ENCODE measurements at regions not wholly inside any gene's neighbourhood (a gene's known extent, or its start where the extent isn't known, plus 50 kb on each side); places are given as distances from the start of the nearest gene placed in this dataset.

- no peak for FAIRE-seq
- DNase-seq (ENCODE audit: insufficient read length, low spot score): no peak
These were observed 103.3 kb upstream of the CIBAR2 start for GRCh38 chr16:85215478-85216118.

GRCh38 chr16:85216522-85217375 is 104.5 kb upstream of the CIBAR2 start:
- FAIRE-seq: no peak
- no peak for TF ChIP-seq PAX5 (IDR thresholded peaks at IDR 0.05; ENCODE audit: insufficient read depth, low read length, severe bottlenecking)
- no peak for TF ChIP-seq POU2F2 (IDR thresholded peaks at IDR 0.05; ENCODE audit: low read depth, low read length)
- TF ChIP-seq SPI1 (IDR thresholded peaks at IDR 0.05; ENCODE audit: low read depth, low read length): no peak
- no peak for TF ChIP-seq TAF1 (IDR thresholded peaks at IDR 0.05; ENCODE audit: low read depth, low read length)
- DNase-seq (ENCODE audit: insufficient read length, low spot score): no peak

More at GRCh38 chr16:85215478-85216118, 103.3 kb upstream of the CIBAR2 start:
- TF ChIP-seq POU2F2 (IDR thresholded peaks at IDR 0.05; ENCODE audit: low read depth, low read length) (no peak), SPI1 (IDR thresholded peaks at IDR 0.05; ENCODE audit: low read depth, low read length) (no peak), TAF1 (IDR thresholded peaks at IDR 0.05; ENCODE audit: low read depth, low read length) (no peak), POLR2A (IDR thresholded peaks at IDR 0.05; ENCODE audit: low read depth, low read length) (no peak), PAX5 (IDR thresholded peaks at IDR 0.05; ENCODE audit: insufficient read depth, low read length, severe bottlenecking) (no peak), POLR2AphosphoS5 (IDR thresholded peaks at IDR 0.05; ENCODE audit: low read depth, low read length) (no peak)

- DNase-seq (ENCODE audit: insufficient read length, low spot score) (no peak), FAIRE-seq (no peak)
- TF ChIP-seq SPI1 (IDR thresholded peaks at IDR 0.05; ENCODE audit: low read depth, low read length): no peak
- no peak for TF ChIP-seq TAF1 (IDR thresholded peaks at IDR 0.05; ENCODE audit: low read depth, low read length)
- TF ChIP-seq POLR2AphosphoS5 (IDR thresholded peaks at IDR 0.05; ENCODE audit: low read depth, low read length): no peak
- no peak for TF ChIP-seq POLR2A (IDR thresholded peaks at IDR 0.05; ENCODE audit: low read depth, low read length)
- TF ChIP-seq POU2F2 (IDR thresholded peaks at IDR 0.05; ENCODE audit: low read depth, low read length): no peak
- no peak for TF ChIP-seq PAX5 (IDR thresholded peaks at IDR 0.05; ENCODE audit: insufficient read depth, low read length, severe bottlenecking)
These were observed 108.0 kb upstream of the CIBAR2 start for GRCh38 chr16:85220125-85220839.

DNA sequence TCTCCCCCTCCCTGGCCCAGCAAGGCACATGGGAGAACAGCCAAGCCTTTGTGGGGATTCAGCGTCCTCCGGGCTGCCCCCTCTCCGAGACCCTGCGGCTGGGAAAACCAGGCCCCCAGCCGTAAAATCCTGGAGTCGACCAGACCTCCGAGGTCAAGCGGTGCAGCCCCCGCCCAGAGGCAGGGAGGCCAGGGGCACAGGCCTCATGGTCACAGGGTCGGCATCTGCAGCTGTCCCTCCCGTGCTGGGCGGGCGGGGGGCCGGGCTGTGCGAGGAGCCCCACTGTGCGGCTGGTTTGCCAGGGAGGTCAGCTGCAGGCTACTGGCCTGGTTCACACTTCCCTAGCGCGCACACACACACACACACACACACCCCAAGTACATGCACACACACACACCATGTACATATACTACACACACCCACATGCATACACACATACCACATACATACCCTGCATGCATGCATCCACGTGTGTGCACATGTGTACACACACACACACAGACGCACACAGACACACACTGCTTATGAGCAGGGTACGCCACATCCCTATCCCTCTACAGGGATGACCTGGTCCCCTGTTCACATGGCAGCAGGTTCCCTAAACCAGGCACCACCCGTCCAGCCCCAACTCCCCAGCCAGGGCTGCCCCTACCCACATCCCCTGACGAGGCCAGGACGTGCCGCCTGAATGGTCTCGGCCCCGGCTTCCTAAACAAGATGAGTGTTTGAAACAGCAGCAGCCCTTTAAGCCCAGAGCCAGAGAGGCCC is 108.9 kb upstream of the CIBAR2 start:
- peak; percentile 91 for FAIRE-seq
- no peak for DNase-seq (ENCODE audit: insufficient read length, low spot score)

DNA sequence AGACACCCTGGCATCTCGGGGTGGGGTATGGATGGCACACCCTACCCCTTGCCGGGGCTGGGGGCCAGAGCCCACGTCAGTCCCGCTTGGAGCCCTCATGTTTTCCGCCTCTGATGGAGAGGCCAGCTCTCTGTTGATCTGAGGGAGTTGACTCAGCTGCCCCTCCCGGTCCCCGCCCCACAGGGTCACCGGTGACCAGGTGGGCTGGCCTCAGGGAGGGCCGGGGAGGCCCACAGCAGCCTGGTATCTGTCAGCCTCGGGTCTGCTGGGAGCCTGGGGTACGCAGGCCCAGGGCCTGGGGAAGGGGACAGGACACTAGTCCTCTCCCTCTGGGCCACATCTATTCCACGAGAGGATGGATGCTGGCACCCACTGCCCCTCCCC is 109.5 kb upstream of the CIBAR2 start:
- no peak for FAIRE-seq
- TF ChIP-seq POLR2A (IDR thresholded peaks at IDR 0.05; ENCODE audit: low read depth, low read length) (no peak), POU2F2 (IDR thresholded peaks at IDR 0.05; ENCODE audit: low read depth, low read length) (no peak), SPI1 (IDR thresholded peaks at IDR 0.05; ENCODE audit: low read depth, low read length) (no peak), TAF1 (IDR thresholded peaks at IDR 0.05; ENCODE audit: low read depth, low read length) (no peak), PAX5 (IDR thresholded peaks at IDR 0.05; ENCODE audit: insufficient read depth, low read length, severe bottlenecking) (no peak), POLR2AphosphoS5 (IDR thresholded peaks at IDR 0.05; ENCODE audit: low read depth, low read length) (no peak)

More for the DNA sequence above, 108.9 kb upstream of the CIBAR2 start:
- no peak for TF ChIP-seq POU2F2 (IDR thresholded peaks at IDR 0.05; ENCODE audit: low read depth, low read length)
- TF ChIP-seq POLR2AphosphoS5 (IDR thresholded peaks at IDR 0.05; ENCODE audit: low read depth, low read length): no peak
- no peak for TF ChIP-seq TAF1 (IDR thresholded peaks at IDR 0.05; ENCODE audit: low read depth, low read length)
- no peak for TF ChIP-seq PAX5 (IDR thresholded peaks at IDR 0.05; ENCODE audit: insufficient read depth, low read length, severe bottlenecking)
- no peak for TF ChIP-seq SPI1 (IDR thresholded peaks at IDR 0.05; ENCODE audit: low read depth, low read length)
- no peak for TF ChIP-seq POLR2A (IDR thresholded peaks at IDR 0.05; ENCODE audit: low read depth, low read length)

GRCh38 chr16:85222155-85222863 is 110.0 kb upstream of the CIBAR2 start:
- FAIRE-seq: no peak
- TF ChIP-seq PAX5 (IDR thresholded peaks at IDR 0.05; ENCODE audit: insufficient read depth, low read length, severe bottlenecking) (no peak), SPI1 (IDR thresholded peaks at IDR 0.05; ENCODE audit: low read depth, low read length) (no peak), POU2F2 (IDR thresholded peaks at IDR 0.05; ENCODE audit: low read depth, low read length) (no peak), POLR2AphosphoS5 (IDR thresholded peaks at IDR 0.05; ENCODE audit: low read depth, low read length) (no peak), POLR2A (IDR thresholded peaks at IDR 0.05; ENCODE audit: low read depth, low read length) (no peak), TAF1 (IDR thresholded peaks at IDR 0.05; ENCODE audit: low read depth, low read length) (no peak)
- no peak for DNase-seq (ENCODE audit: insufficient read length, low spot score)

More for the DNA sequence above, 109.5 kb upstream of the CIBAR2 start:
- no peak for DNase-seq (ENCODE audit: insufficient read length, low spot score)

DNA sequence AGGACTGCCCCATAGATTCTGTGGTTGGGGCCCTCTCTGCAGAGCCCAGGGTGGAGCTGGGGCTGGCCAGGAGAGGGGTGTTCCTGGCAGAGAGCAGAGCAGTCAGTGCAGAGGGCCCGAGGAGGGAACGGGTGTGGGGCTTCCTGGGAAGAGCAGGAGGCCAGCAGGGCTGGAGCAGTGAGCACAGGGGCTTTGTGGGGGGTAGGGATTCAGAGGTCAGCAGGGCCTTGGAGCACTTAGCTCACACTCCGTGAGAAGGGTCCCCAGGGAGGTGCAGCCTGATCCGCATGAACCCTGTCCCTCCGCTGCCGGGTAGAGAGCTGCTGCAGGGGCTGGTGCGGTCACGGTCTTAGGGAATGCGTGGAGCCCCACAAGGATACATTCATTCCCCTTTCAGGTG is 113.0 kb upstream of the CIBAR2 start:
- TF ChIP-seq POLR2A (IDR thresholded peaks at IDR 0.05; ENCODE audit: low read depth, low read length): no peak
- TF ChIP-seq POLR2AphosphoS5 (IDR thresholded peaks at IDR 0.05; ENCODE audit: low read depth, low read length): no peak
- TF ChIP-seq SPI1 (IDR thresholded peaks at IDR 0.05; ENCODE audit: low read depth, low read length): no peak
- TF ChIP-seq PAX5 (IDR thresholded peaks at IDR 0.05; ENCODE audit: insufficient read depth, low read length, severe bottlenecking): no peak
- FAIRE-seq (no peak), DNase-seq (ENCODE audit: insufficient read length, low spot score) (no peak)

DNA sequence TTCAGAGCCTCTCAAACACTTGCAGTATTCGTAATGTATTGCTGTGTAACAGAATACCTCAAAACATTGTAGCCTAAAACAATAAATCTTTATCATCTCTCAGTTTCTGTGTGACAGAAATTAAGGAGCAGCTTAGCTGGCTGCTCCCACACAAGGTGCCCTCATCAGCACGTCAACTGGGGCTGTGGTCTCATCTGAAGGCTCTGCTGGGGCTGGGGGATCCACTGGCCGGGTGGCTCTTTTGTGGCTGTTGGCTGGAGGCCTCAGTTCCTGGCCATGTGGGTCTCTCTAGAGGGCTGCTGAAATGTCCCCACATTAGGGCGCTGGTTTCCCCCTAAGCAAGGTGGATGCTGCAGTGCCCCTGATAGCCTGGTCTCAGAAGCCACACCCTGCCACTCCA is 113.4 kb upstream of the CIBAR2 start:
- DNase-seq (ENCODE audit: insufficient read length, low spot score) (no peak), FAIRE-seq (no peak)
- TF ChIP-seq POLR2A (IDR thresholded peaks at IDR 0.05; ENCODE audit: low read depth, low read length) (no peak), SPI1 (IDR thresholded peaks at IDR 0.05; ENCODE audit: low read depth, low read length) (no peak), PAX5 (IDR thresholded peaks at IDR 0.05; ENCODE audit: insufficient read depth, low read length, severe bottlenecking) (no peak), TAF1 (IDR thresholded peaks at IDR 0.05; ENCODE audit: low read depth, low read length) (no peak), POU2F2 (IDR thresholded peaks at IDR 0.05; ENCODE audit: low read depth, low read length) (no peak), POLR2AphosphoS5 (IDR thresholded peaks at IDR 0.05; ENCODE audit: low read depth, low read length) (no peak)

All from GM12891 (cell line).